HL-60 (cell line): ENCODE measurements at regions not wholly inside any gene's neighbourhood (a gene's known extent, or its start where the extent isn't known, plus 50 kb on each side); places are given as distances from the start of the nearest gene placed in this dataset.

ENCODE experiments used
- DNase-seq, 2 experiments: peaks; one replicate each; pipeline ENCODE4 v3.0.0-alpha.2; 2010 to 2020; ENCODE audit warnings: low read depth in 1 of 2, low spot score in 1 of 2
- H3K27ac ChIP-seq: fragments of 250-450 bp; sonication (Bioruptor Pico); replicated peaks from 2 replicates; pipeline ENCODE4 v1.5.1; 2020; ENCODE audit warnings: mild to moderate bottlenecking, moderate library complexity
- H3K27me3 ChIP-seq: fragments of 250-450 bp; sonication (Bioruptor Pico); 2 replicates; pipeline ENCODE4 v1.5.1; 2021; ENCODE audit warnings: mild to moderate bottlenecking, moderate library complexity; ENCODE audit not compliant: insufficient read depth, poor library complexity, severe bottlenecking
- H3K4me3 ChIP-seq: replicated peaks from 2 replicates; pipeline ENCODE4 v1.5.1; 2011; ENCODE audit warnings: mild to moderate bottlenecking, control low read depth, low read length; ENCODE audit not compliant: insufficient read depth
- CTCF ChIP-seq: IDR thresholded peaks from one replicate; pipeline ENCODE4 v1.5.1; 2011; ENCODE audit warnings: low read length, control low read depth, inconsistent platforms; ENCODE audit not compliant: insufficient read depth
- GABPA ChIP-seq: IDR thresholded peaks from 2 replicates; pipeline ENCODE4 v1.6.1; 2012; ENCODE audit warnings: low read depth
- POLR2AphosphoS5 ChIP-seq: IDR thresholded peaks from 2 replicates; pipeline ENCODE4 v1.6.1; 2012; ENCODE audit warnings: low read depth
- REST ChIP-seq: IDR thresholded peaks from 2 replicates; pipeline ENCODE4 v1.6.1; 2012; ENCODE audit warnings: low read depth; ENCODE audit not compliant: insufficient replicate concordance
- SPI1 ChIP-seq: IDR thresholded peaks from 2 replicates; pipeline ENCODE4 v1.6.1; 2012; ENCODE audit warnings: low read depth, mild to moderate bottlenecking, borderline replicate concordance

- no peak overlapping the region for H3K4me3 ChIP-seq
Observed at GRCh38 chr3:1002010-1002409, 90.8 kb upstream of the CNTN6 start.

GRCh38 chr3:1007866-1008265, 85.0 kb upstream of the CNTN6 start:
- H3K27ac ChIP-seq = no peak overlapping the region
- TF ChIP-seq CTCF (no peak), REST (no peak), SPI1 (no peak), POLR2AphosphoS5 (no peak), GABPA (no peak)
- no peak for DNase-seq
- H3K27me3 ChIP-seq = no peaks in the 10 kb centered on the region
- H3K4me3 ChIP-seq = no peak overlapping the region

More at GRCh38 chr3:1002010-1002409, 90.8 kb upstream of the CNTN6 start:
- H3K27me3 ChIP-seq = no peaks in the 10 kb centered on the region
- no peak for TF ChIP-seq SPI1
- no peak for TF ChIP-seq REST
- TF ChIP-seq POLR2AphosphoS5 = no peak
- no peak for TF ChIP-seq GABPA
- TF ChIP-seq CTCF = no peak
- no peak for DNase-seq
- H3K27ac ChIP-seq = no peak overlapping the region

GRCh38 chr3:1010228-1010627, 82.6 kb upstream of the CNTN6 start:
- DNase-seq = no peak
- Histone ChIP-seq H3K27me3 (no peaks in the 10 kb centered on the region), H3K27ac (no peak overlapping the region), H3K4me3 (no peak overlapping the region)
- TF ChIP-seq REST (no peak), GABPA (no peak), SPI1 (no peak)
